ENCODE measurements at regions not wholly inside any gene's neighbourhood (a gene's known extent, or its start where the extent isn't known, plus 50 kb on each side); places are given as distances from the start of the nearest gene placed in this dataset.

GRCh38 chr16:52611817-52612673 lies 65.1 kb upstream of the TOX3 start:
- no peak overlapping the region for H3K27ac ChIP-seq
- no peak for DNase-seq (ENCODE audit: low read depth in 1 of 2, low spot score in 1 of 2)
- H3K9me3 ChIP-seq (ENCODE audit: low read depth): no peaks in the 10 kb centered on the region
- H3K27me3 ChIP-seq: no peaks in the 10 kb centered on the region
- no peak for TF ChIP-seq CTCF (IDR thresholded peaks at IDR 0.05; ENCODE audit: low read depth, low read length)
- H3K36me3 ChIP-seq: no peaks in the 10 kb centered on the region
- no peak overlapping the region for H3K4me3 ChIP-seq
- H3K4me1 ChIP-seq (ENCODE audit: low read depth): no peaks in the 10 kb centered on the region

- TF ChIP-seq CTCF (IDR thresholded peaks at IDR 0.05; ENCODE audit: low read depth, low read length): no peak
- no peak for DNase-seq (ENCODE audit: low read depth in 1 of 2, low spot score in 1 of 2)
- no peaks in the 10 kb centered on the region for H3K4me1 ChIP-seq (ENCODE audit: low read depth)
- no peak overlapping the region for H3K4me3 ChIP-seq
- no peaks in the 10 kb centered on the region for H3K36me3 ChIP-seq
- no peaks in the 10 kb centered on the region for H3K9me3 ChIP-seq (ENCODE audit: low read depth)
- H3K27me3 ChIP-seq: no peaks in the 10 kb centered on the region
- no peak overlapping the region for H3K27ac ChIP-seq
These were observed 56.1 kb upstream of the TOX3 start for GRCh38 chr16:52603015-52603414.

GRCh38 chr16:52597772-52598483 lies 51.0 kb upstream of the TOX3 start:
- no peak overlapping the region for H3K4me3 ChIP-seq
- no peak overlapping the region for H3K27ac ChIP-seq
- H3K36me3 ChIP-seq: no peaks in the 10 kb centered on the region
- DNase-seq (ENCODE audit: low read depth in 1 of 2, low spot score in 1 of 2): no peak
- H3K9me3 ChIP-seq (ENCODE audit: low read depth): no peaks in the 10 kb centered on the region
- H3K27me3 ChIP-seq: peaks cover 4% of the 10 kb centered on the region
- no peaks in the 10 kb centered on the region for H3K4me1 ChIP-seq (ENCODE audit: low read depth)
- no peak for TF ChIP-seq CTCF (IDR thresholded peaks at IDR 0.05; ENCODE audit: low read depth, low read length)

GRCh38 chr16:52597073-52597771 lies 50.3 kb upstream of the TOX3 start:
- H3K27me3 ChIP-seq: peaks cover 4% of the 10 kb centered on the region
- no peak overlapping the region for H3K27ac ChIP-seq
- no peaks in the 10 kb centered on the region for H3K4me1 ChIP-seq (ENCODE audit: low read depth)
- no peaks in the 10 kb centered on the region for H3K9me3 ChIP-seq (ENCODE audit: low read depth)
- no peak for TF ChIP-seq CTCF (IDR thresholded peaks at IDR 0.05; ENCODE audit: low read depth, low read length)
- no peak for DNase-seq (ENCODE audit: low read depth in 1 of 2, low spot score in 1 of 2)
- H3K36me3 ChIP-seq: no peaks in the 10 kb centered on the region
- H3K4me3 ChIP-seq: no peak overlapping the region

Measured in cardiac muscle cell (in vitro differentiated cells and primary cell).